Keratinocyte (primary cell): ENCODE measurements at regions not wholly inside any gene's neighbourhood (a gene's known extent, or its start where the extent isn't known, plus 50 kb on each side); places are given as distances from the start of the nearest gene placed in this dataset.
"Not testable (repeated sequence)": the region's sequence is repeated elsewhere in the genome, so short reads cannot be mapped to it uniquely, and the experiment has no call there.

ENCODE experiments used
- EZH2 ChIP-seq: IDR thresholded peaks from one replicate; pipeline ENCODE4 v1.6.1; 2012; ENCODE audit warnings: inconsistent platforms, mild to moderate bottlenecking, low read length, moderate library complexity
- TF ChIP-seq, protein P1 (sequence below), 3 experiments: IDR thresholded peaks in 1 of 3; conservative IDR thresholded peaks in 1 of 3; optimal IDR thresholded peaks in 1 of 3; 2 replicates in 2 of 3; 3 replicates in 1 of 3; pipeline versions ENCODE3 to v1.5.1; 2011; ENCODE audit warnings: low read length in 3 of 3, mild to moderate bottlenecking in 3 of 3, moderate library complexity in 2 of 3, control low read depth in 1 of 3, inconsistent platforms in 1 of 3; ENCODE audit not compliant: insufficient read depth in 2 of 3; ENCODE audit errors: extremely low read depth in 1 of 3

DNA sequence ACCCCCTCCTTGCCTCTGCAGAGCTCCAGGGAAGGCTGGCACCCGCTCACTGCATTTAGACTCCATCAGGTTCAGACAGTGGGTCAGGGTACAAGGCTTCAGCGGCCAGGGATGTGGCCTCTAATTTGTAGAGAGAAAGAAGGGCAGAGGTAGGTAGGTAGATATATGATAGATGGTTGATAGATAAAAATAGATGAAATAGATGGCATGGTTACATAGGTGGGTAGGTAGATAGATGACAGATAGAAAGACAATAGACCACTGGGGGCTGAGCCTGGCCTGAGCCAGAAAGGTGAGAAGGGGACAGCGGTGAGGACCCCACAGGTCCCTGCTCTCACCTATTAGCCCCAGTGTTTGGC lies 126.6 kb downstream of the METRNL start:
- TF ChIP-seq, protein P1, sequence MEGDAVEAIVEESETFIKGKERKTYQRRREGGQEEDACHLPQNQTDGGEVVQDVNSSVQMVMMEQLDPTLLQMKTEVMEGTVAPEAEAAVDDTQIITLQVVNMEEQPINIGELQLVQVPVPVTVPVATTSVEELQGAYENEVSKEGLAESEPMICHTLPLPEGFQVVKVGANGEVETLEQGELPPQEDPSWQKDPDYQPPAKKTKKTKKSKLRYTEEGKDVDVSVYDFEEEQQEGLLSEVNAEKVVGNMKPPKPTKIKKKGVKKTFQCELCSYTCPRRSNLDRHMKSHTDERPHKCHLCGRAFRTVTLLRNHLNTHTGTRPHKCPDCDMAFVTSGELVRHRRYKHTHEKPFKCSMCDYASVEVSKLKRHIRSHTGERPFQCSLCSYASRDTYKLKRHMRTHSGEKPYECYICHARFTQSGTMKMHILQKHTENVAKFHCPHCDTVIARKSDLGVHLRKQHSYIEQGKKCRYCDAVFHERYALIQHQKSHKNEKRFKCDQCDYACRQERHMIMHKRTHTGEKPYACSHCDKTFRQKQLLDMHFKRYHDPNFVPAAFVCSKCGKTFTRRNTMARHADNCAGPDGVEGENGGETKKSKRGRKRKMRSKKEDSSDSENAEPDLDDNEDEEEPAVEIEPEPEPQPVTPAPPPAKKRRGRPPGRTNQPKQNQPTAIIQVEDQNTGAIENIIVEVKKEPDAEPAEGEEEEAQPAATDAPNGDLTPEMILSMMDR (optimal IDR thresholded peaks at IDR 0.05 in 1 of 3, IDR thresholded peaks at IDR 0.05 in 1 of 3, conservative IDR thresholded peaks at IDR 0.05 in 1 of 3; ENCODE audit: extremely low read depth in 1 of 3, insufficient read depth in 2 of 3, low read length in 3 of 3) = not testable (repeated sequence)
- not testable (repeated sequence) for TF ChIP-seq EZH2
